GM12891 (cell line): ENCODE measurements at regions not wholly inside any gene's neighbourhood (a gene's known extent, or its start where the extent isn't known, plus 50 kb on each side); places are given as distances from the start of the nearest gene placed in this dataset.

ENCODE experiments used
- POLR2A ChIP-seq: IDR thresholded peaks from 2 replicates; pipeline ENCODE4 v1.6.1; 2011; ENCODE audit warnings: low read depth, low read length, control low read depth
- POLR2AphosphoS5 ChIP-seq: IDR thresholded peaks from 2 replicates; pipeline ENCODE4 v1.6.1; 2011; ENCODE audit warnings: low read depth, low read length, control low read depth

DNA sequence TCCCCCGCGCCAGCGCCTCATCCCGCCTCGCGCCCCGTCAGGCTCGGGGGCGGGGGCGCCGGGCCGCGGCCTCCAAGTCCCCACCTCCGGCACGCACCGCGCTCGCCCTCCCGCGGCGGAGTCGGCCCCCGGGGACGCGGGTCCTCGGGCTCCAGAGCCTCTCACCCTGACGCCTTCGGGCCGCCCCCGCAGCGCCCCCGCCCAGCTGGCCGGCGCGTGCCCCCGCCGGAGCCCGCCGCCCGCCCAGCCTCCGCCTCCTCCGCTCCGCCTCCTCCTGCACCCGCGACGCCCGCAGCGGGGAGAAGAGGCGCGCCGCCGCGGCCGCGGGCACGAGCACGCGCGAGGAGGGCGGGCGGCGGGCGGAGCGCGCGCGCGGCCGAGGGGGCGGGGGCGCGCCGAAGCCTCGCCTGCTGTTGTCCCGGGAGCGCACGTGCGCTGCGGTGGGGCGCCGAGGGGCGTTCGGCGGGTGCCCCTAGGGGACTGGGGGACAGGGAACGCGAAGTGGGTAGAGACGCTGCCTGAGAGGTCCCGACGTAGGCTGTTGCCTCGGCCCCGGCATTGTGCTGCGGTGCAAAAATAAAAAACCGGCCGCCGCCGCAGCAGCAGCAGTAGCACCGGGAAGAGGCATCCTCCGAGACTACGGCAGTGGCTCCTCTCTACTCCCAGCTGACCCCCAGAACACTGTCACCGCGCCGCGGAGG lies 87.4 kb upstream of the ARHGAP32 start:
- TF ChIP-seq POLR2AphosphoS5, result no peak
- no peak for TF ChIP-seq POLR2A
